HepG2 (cell line): ENCODE measurements at regions not wholly inside any gene's neighbourhood (a gene's known extent, or its start where the extent isn't known, plus 50 kb on each side); places are given as distances from the start of the nearest gene placed in this dataset.

Experiments used
- CHD4 ChIP-seq: fragments of 200-600 bp; sonication (generic); IDR thresholded peaks from 2 replicates; pipeline ENCODE4 v1.7.0; 2017; ENCODE audit warnings: mild to moderate bottlenecking, low read length, borderline replicate concordance
- PAWR ChIP-seq: sonication (generic); formaldehyde crosslinking; IDR thresholded peaks from 2 replicates; pipeline ENCODE4 v1.4.0; 2020; ENCODE audit warnings: missing genetic modification reagents, mild to moderate bottlenecking, borderline replicate concordance
- YEATS4 ChIP-seq: sonication (generic); formaldehyde crosslinking; IDR thresholded peaks from 2 replicates; pipeline ENCODE4 v1.4.0; 2020; ENCODE audit warnings: missing genetic modification reagents, borderline replicate concordance
- TF ChIP-seq, protein P1 (sequence below): sonication (generic); formaldehyde crosslinking; IDR thresholded peaks from 2 replicates; pipeline ENCODE4 v1.5.0; 2020; ENCODE audit warnings: mild to moderate bottlenecking, missing genetic modification reagents, moderate library complexity
- TF ChIP-seq, protein P2 (sequence below), 2 experiments: sonication (generic) in 1 of 2; formaldehyde crosslinking in 1 of 2; IDR thresholded peaks; 2 replicates each; pipeline versions ENCODE4 v1.4.0 to v1.6.1; 2016 to 2020; ENCODE audit warnings: borderline replicate concordance in 1 of 2, low read depth in 1 of 2, mild to moderate bottlenecking in 1 of 2, missing genetic modification reagents in 1 of 2
- TF ChIP-seq, protein P3 (sequence below): IDR thresholded peaks from 2 replicates; pipeline ENCODE4 v1.6.1; 2016; ENCODE audit warnings: mild to moderate bottlenecking
- TF ChIP-seq, protein P4 (sequence below): sonication (generic); formaldehyde crosslinking; IDR thresholded peaks from 2 replicates; pipeline ENCODE4 v1.9.0; 2021; ENCODE audit warnings: missing genetic modification reagents, mild to moderate bottlenecking, borderline replicate concordance
- TF ChIP-seq, protein P5 (sequence below): fragments of 450-650 bp; IDR thresholded peaks from 2 replicates; pipeline ENCODE4 v1.6.1; 2017; ENCODE audit warnings: mild to moderate bottlenecking

DNA sequence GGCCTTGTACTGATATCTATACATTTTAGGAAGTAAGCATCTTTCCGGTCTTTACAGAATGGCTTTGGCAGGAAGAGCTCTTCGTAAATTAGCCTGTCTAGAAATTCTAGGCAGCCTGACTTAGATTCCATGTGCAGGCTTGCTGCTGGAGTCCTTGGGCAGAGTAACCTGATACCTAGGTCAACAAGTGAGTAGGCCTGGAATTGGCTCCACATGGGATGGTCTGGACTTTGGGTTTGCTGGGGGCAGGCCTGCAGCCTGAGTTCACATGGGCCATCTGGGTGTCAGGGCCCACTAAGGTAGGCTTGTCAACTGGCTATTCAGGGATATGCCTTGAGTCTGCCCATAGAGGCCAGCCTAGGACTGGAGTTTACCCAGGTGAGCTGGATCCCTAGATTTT is 59.6 kb upstream of the CYYR1 start:
- TF ChIP-seq CHD4 (no peak), PAWR (CRISPR knock-in tag) (no peak), YEATS4 (CRISPR knock-in tag) (no peak)
- TF ChIP-seq, protein P1, sequence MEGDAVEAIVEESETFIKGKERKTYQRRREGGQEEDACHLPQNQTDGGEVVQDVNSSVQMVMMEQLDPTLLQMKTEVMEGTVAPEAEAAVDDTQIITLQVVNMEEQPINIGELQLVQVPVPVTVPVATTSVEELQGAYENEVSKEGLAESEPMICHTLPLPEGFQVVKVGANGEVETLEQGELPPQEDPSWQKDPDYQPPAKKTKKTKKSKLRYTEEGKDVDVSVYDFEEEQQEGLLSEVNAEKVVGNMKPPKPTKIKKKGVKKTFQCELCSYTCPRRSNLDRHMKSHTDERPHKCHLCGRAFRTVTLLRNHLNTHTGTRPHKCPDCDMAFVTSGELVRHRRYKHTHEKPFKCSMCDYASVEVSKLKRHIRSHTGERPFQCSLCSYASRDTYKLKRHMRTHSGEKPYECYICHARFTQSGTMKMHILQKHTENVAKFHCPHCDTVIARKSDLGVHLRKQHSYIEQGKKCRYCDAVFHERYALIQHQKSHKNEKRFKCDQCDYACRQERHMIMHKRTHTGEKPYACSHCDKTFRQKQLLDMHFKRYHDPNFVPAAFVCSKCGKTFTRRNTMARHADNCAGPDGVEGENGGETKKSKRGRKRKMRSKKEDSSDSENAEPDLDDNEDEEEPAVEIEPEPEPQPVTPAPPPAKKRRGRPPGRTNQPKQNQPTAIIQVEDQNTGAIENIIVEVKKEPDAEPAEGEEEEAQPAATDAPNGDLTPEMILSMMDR = no peak; the same call in 1 of the 2 replicates
- TF ChIP-seq, protein P2, sequence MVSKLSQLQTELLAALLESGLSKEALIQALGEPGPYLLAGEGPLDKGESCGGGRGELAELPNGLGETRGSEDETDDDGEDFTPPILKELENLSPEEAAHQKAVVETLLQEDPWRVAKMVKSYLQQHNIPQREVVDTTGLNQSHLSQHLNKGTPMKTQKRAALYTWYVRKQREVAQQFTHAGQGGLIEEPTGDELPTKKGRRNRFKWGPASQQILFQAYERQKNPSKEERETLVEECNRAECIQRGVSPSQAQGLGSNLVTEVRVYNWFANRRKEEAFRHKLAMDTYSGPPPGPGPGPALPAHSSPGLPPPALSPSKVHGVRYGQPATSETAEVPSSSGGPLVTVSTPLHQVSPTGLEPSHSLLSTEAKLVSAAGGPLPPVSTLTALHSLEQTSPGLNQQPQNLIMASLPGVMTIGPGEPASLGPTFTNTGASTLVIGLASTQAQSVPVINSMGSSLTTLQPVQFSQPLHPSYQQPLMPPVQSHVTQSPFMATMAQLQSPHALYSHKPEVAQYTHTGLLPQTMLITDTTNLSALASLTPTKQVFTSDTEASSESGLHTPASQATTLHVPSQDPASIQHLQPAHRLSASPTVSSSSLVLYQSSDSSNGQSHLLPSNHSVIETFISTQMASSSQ (IDR thresholded peaks at IDR 0.05; ENCODE audit: low read depth) = no peak
- TF ChIP-seq, protein P2 (CRISPR knock-in tag; IDR thresholded peaks at IDR 0.05; ENCODE audit: borderline replicate concordance) = no peak
- TF ChIP-seq, protein P3, sequence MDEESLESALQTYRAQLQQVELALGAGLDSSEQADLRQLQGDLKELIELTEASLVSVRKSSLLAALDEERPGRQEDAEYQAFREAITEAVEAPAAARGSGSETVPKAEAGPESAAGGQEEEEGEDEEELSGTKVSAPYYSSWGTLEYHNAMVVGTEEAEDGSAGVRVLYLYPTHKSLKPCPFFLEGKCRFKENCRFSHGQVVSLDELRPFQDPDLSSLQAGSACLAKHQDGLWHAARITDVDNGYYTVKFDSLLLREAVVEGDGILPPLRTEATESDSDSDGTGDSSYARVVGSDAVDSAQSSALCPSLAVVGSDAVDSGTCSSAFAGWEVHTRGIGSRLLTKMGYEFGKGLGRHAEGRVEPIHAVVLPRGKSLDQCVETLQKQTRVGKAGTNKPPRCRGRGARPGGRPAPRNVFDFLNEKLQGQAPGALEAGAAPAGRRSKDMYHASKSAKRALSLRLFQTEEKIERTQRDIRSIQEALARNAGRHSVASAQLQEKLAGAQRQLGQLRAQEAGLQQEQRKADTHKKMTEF (CRISPR knock-in tag) = no peak
- TF ChIP-seq, protein P4, sequence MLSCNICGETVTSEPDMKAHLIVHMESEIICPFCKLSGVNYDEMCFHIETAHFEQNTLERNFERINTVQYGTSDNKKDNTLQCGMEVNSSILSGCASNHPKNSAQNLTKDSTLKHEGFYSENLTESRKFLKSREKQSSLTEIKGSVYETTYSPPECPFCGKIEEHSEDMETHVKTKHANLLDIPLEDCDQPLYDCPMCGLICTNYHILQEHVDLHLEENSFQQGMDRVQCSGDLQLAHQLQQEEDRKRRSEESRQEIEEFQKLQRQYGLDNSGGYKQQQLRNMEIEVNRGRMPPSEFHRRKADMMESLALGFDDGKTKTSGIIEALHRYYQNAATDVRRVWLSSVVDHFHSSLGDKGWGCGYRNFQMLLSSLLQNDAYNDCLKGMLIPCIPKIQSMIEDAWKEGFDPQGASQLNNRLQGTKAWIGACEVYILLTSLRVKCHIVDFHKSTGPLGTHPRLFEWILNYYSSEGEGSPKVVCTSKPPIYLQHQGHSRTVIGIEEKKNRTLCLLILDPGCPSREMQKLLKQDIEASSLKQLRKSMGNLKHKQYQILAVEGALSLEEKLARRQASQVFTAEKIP (CRISPR knock-in tag) = no peak
- TF ChIP-seq, protein P5, sequence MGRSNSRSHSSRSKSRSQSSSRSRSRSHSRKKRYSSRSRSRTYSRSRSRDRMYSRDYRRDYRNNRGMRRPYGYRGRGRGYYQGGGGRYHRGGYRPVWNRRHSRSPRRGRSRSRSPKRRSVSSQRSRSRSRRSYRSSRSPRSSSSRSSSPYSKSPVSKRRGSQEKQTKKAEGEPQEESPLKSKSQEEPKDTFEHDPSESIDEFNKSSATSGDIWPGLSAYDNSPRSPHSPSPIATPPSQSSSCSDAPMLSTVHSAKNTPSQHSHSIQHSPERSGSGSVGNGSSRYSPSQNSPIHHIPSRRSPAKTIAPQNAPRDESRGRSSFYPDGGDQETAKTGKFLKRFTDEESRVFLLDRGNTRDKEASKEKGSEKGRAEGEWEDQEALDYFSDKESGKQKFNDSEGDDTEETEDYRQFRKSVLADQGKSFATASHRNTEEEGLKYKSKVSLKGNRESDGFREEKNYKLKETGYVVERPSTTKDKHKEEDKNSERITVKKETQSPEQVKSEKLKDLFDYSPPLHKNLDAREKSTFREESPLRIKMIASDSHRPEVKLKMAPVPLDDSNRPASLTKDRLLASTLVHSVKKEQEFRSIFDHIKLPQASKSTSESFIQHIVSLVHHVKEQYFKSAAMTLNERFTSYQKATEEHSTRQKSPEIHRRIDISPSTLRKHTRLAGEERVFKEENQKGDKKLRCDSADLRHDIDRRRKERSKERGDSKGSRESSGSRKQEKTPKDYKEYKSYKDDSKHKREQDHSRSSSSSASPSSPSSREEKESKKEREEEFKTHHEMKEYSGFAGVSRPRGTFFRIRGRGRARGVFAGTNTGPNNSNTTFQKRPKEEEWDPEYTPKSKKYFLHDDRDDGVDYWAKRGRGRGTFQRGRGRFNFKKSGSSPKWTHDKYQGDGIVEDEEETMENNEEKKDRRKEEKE = no peak
